ENCODE measurements at regions not wholly inside any gene's neighbourhood (a gene's known extent, or its start where the extent isn't known, plus 50 kb on each side); places are given as distances from the start of the nearest gene placed in this dataset.

- TF ChIP-seq CTCF (conservative IDR thresholded peaks at IDR 0.05; ENCODE audit: low read depth in 2 of 2) (no peak), POLR2AphosphoS5 (IDR thresholded peaks at IDR 0.05; ENCODE audit: low read depth) (no peak), STAT1 (IDR thresholded peaks at IDR 0.05; ENCODE audit: unreplicated experiment) (no peak), EZH2phosphoT487 (IDR thresholded peaks at IDR 0.05; ENCODE audit: unreplicated experiment) (no peak)
Observed at GRCh38 chr2:145380436-145381017, 860.6 kb upstream of the ZEB2 start.

Measured in GM23338 (cell line).